Activated T-cell treated with anti-CD3 and anti-CD28 coated beads for 24 hours (primary cell): ENCODE measurements at regions not wholly inside any gene's neighbourhood (a gene's known extent, or its start where the extent isn't known, plus 50 kb on each side); places are given as distances from the start of the nearest gene placed in this dataset.

Source experiments
- DNase-seq: peaks from one replicate; pipeline ENCODE4 v3.0.0-alpha.2; 2020; ENCODE audit warnings: low read depth

GRCh38 chr5:133854554-133854953 is 113.9 kb downstream of the C5orf15 start:
- DNase-seq = no peak

GRCh38 chr5:133853646-133854365 is 114.6 kb downstream of the C5orf15 start:
- DNase-seq = no peak

GRCh38 chr5:133851521-133851920 is 116.9 kb downstream of the C5orf15 start:
- DNase-seq = no peak

- no peak for DNase-seq
These were observed 117.6 kb downstream of the C5orf15 start for GRCh38 chr5:133850811-133851210.

GRCh38 chr5:133849116-133849515 is 119.3 kb downstream of the C5orf15 start:
- DNase-seq = no peak

- DNase-seq = no peak
These were observed 120.0 kb downstream of the C5orf15 start for GRCh38 chr5:133848341-133848811.

- no peak for DNase-seq
These were observed 120.5 kb downstream of the C5orf15 start for GRCh38 chr5:133847886-133848285.

- DNase-seq = no peak
These were observed 121.1 kb downstream of the C5orf15 start for GRCh38 chr5:133847301-133847700.

GRCh38 chr5:133846478-133847226 is 121.8 kb downstream of the C5orf15 start:
- no peak for DNase-seq

- no peak for DNase-seq
These were observed 123.2 kb downstream of the C5orf15 start for GRCh38 chr5:133845271-133845670.

- DNase-seq = no peak
These were observed 123.6 kb downstream of the C5orf15 start for GRCh38 chr5:133844836-133845235.

GRCh38 chr5:133843911-133844310 is 124.5 kb downstream of the C5orf15 start:
- no peak for DNase-seq

GRCh38 chr5:133842846-133843611 is 125.4 kb downstream of the C5orf15 start:
- DNase-seq = no peak

GRCh38 chr5:133841831-133842750 is 126.3 kb downstream of the C5orf15 start:
- no peak for DNase-seq

- DNase-seq = no peak
These were observed 128.3 kb downstream of the C5orf15 start for GRCh38 chr5:133840168-133840567.

GRCh38 chr5:133839721-133840120 is 128.7 kb downstream of the C5orf15 start:
- no peak for DNase-seq

- DNase-seq = no peak
These were observed 129.3 kb downstream of the C5orf15 start for GRCh38 chr5:133839090-133839489.

- no peak for DNase-seq
These were observed 130.1 kb downstream of the C5orf15 start for GRCh38 chr5:133838286-133838685.

GRCh38 chr5:133831491-133832224 is 136.8 kb downstream of the C5orf15 start:
- DNase-seq = no peak

- DNase-seq = no peak
These were observed 137.5 kb downstream of the C5orf15 start for GRCh38 chr5:133830911-133831310.

- DNase-seq = no peak
These were observed 138.1 kb downstream of the C5orf15 start for GRCh38 chr5:133830281-133830680.
